OCI-LY7 (cell line): ENCODE measurements at regions not wholly inside any gene's neighbourhood (a gene's known extent, or its start where the extent isn't known, plus 50 kb on each side); places are given as distances from the start of the nearest gene placed in this dataset.

Experiments used
- BruUV-seq: library from RNA; stranded (reverse); fragments of 400-500 nt; replicated peaks from 2 replicates; lab custom pipeline; 2021; lab: Mats Ljungman, UMichigan
- CTCF ChIA-PET: fragments of 300-600 bp; sonication (Branson Sonifier 250); formaldehyde crosslinking; loops from one replicate; lab custom pipeline; 2022; ENCODE audit warnings: antibody characterized with exemption; ENCODE audit not compliant: unreplicated experiment; lab: Charles Lee
- POLR2A ChIA-PET: fragments of 300-600 bp; sonication (Branson Sonifier 250); formaldehyde crosslinking; loops from one replicate; lab custom pipeline; 2022; ENCODE audit warnings: antibody characterized with exemption; lab: Charles Lee
- DNase-seq: peaks from one replicate; pipeline ENCODE4 v3.0.0-alpha.2; 2015; ENCODE audit warnings: low spot score
- H2AFZ ChIP-seq: fragments of 200-600 bp; sonication (generic), shearing (Covaris generic); 2 replicates; pipeline ENCODE4 v1.6.1; 2014; ENCODE audit warnings: mild to moderate bottlenecking, antibody characterized with exemption, low read length, moderate library complexity
- H3K27ac ChIP-seq: fragments of 200-600 bp; sonication (generic); 2 replicates; pipeline ENCODE4 v1.5.1; 2014; ENCODE audit warnings: mixed run types, low read depth, mild to moderate bottlenecking, moderate library complexity, low read length, inconsistent platforms; ENCODE audit not compliant: poor library complexity, severe bottlenecking
- H3K36me3 ChIP-seq: fragments of 200-600 bp; sonication (generic); 2 replicates; pipeline ENCODE4 v1.6.1; 2014; ENCODE audit warnings: mild to moderate bottlenecking, antibody characterized with exemption, low read length, moderate library complexity, mixed read lengths; ENCODE audit not compliant: insufficient read depth
- H3K4me1 ChIP-seq: fragments of 200-600 bp; sonication (generic); 2 replicates; pipeline ENCODE4 v1.5.1; 2014; ENCODE audit warnings: mild to moderate bottlenecking, low read length; ENCODE audit not compliant: insufficient read depth, poor library complexity, severe bottlenecking
- H3K4me2 ChIP-seq: fragments of 200-600 bp; sonication (generic); 2 replicates; pipeline ENCODE4 v1.6.1; 2014; ENCODE audit warnings: mild to moderate bottlenecking, low read length
- H3K4me3 ChIP-seq: fragments of 200-600 bp; sonication (generic); 2 replicates; pipeline ENCODE4 v1.5.1; 2014; ENCODE audit warnings: mild to moderate bottlenecking, low read depth, low read length; ENCODE audit not compliant: poor library complexity, severe bottlenecking
- H3K79me2 ChIP-seq: fragments of 200-600 bp; sonication (generic); 2 replicates; pipeline ENCODE4 v1.6.1; 2016; ENCODE audit warnings: low read depth, mild to moderate bottlenecking, low read length, moderate library complexity, mixed read lengths; ENCODE audit not compliant: insufficient read depth
- H3K9me2 ChIP-seq: fragments of 200-600 bp; sonication (generic); 2 replicates; pipeline ENCODE4 v1.6.1; 2016; ENCODE audit warnings: mild to moderate bottlenecking, low read length, mixed read lengths; ENCODE audit not compliant: insufficient read depth
- H3K9me3 ChIP-seq: fragments of 200-600 bp; sonication (generic); 2 replicates; pipeline ENCODE4 v1.6.1; 2014; ENCODE audit warnings: mild to moderate bottlenecking, mixed run types, low read length, mixed read lengths
- H4K20me1 ChIP-seq: fragments of 200-600 bp; sonication (generic); 2 replicates; pipeline ENCODE4 v1.6.1; 2014; ENCODE audit warnings: mild to moderate bottlenecking, antibody characterized with exemption, low read length, moderate library complexity, mixed read lengths; ENCODE audit not compliant: insufficient read depth
- EZH2phosphoT487 ChIP-seq: fragments of 200-600 bp; sonication (generic); IDR thresholded peaks from 2 replicates; pipeline ENCODE4 v1.6.1; 2018; ENCODE audit warnings: low read depth, borderline replicate concordance, mild to moderate bottlenecking, mixed run types, antibody characterized with exemption, low read length, moderate library complexity, mixed read lengths
- intact Hi-C: fragments of 100-400 bp; cut with micrococcal nuclease; formaldehyde crosslinking; loops from one replicate; pipeline ENCODE4 v1.10.0; 2022; ENCODE audit not compliant: unreplicated experiment
- TF ChIP-seq, protein P1 (sequence below): fragments of 200-600 bp; sonication (generic); conservative IDR thresholded peaks from 2 replicates; pipeline ENCODE4 v1.5.1; 2014; ENCODE audit warnings: mild to moderate bottlenecking, antibody characterized with exemption, low read length, moderate library complexity, mixed read lengths

DNA sequence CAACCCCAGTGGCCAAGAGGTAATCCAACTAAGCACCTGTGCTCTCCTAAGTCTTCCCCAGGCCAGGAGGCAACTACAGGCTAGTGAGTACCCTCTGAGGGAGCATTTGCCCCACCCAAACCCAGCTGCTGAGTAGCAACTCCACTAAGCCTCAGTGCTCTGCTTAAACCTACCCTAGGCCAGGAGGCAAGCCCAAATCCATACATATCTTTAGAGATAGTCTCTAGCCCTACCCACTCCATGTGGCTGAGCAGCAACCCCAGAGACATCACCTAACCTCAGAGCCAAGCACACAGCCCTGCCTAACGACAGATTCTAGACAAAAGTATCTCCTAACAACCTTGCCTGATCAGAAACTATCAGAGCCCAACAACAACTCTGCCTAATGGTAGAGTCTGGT lies 132.8 kb upstream of the TTC14 start:
- Histone ChIP-seq H2AFZ (no peak overlapping the region), H3K27ac (no peak overlapping the region), H3K4me1 (no peaks in the 10 kb centered on the region), H3K36me3 (no peaks in the 10 kb centered on the region), H4K20me1 (no peaks in the 10 kb centered on the region), H3K9me3 (no peaks in the 10 kb centered on the region), H3K4me3 (no peak overlapping the region), H3K4me2 (no peak overlapping the region), H3K79me2 (no peaks in the 10 kb centered on the region), H3K9me2 (no peaks in the 10 kb centered on the region)
- ChIA-PET POLR2A (no interaction called here), CTCF (interaction anchor here (0.5 kb wide), 1 partner anchor 1002 kb away, joined by 4 read pairs; no protein-coding TSS in a partner anchor)
- intact Hi-C loops: no loop called here
- DNase-seq: no peak
- BruUV-seq: no TSS peak
- TF ChIP-seq EZH2phosphoT487: no peak
- TF ChIP-seq, protein P1, sequence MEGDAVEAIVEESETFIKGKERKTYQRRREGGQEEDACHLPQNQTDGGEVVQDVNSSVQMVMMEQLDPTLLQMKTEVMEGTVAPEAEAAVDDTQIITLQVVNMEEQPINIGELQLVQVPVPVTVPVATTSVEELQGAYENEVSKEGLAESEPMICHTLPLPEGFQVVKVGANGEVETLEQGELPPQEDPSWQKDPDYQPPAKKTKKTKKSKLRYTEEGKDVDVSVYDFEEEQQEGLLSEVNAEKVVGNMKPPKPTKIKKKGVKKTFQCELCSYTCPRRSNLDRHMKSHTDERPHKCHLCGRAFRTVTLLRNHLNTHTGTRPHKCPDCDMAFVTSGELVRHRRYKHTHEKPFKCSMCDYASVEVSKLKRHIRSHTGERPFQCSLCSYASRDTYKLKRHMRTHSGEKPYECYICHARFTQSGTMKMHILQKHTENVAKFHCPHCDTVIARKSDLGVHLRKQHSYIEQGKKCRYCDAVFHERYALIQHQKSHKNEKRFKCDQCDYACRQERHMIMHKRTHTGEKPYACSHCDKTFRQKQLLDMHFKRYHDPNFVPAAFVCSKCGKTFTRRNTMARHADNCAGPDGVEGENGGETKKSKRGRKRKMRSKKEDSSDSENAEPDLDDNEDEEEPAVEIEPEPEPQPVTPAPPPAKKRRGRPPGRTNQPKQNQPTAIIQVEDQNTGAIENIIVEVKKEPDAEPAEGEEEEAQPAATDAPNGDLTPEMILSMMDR: no peak

DNA sequence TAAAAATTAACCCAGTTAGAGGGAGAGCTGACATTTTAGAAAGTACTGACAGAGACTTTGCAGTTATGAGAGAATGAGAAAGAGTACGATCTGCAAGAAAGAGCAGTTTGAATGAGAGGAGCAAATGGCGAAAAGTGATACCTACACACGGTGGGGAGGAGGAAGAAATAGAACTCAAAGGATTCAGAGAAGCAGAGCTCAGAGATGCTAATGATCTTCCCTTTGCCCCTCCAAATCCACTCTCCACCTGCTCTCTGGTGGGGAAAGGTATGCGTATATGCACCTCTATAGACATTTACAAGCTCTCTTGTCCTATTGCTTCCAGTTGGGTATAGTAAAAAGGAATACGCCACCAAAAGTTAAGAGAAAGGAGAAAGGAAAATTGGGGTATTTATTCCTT lies 123.3 kb upstream of the TTC14 start:
- H3K9me3 ChIP-seq: no peaks in the 10 kb centered on the region
- intact Hi-C loops: no loop called here
- no peaks in the 10 kb centered on the region for H3K9me2 ChIP-seq
- no peaks in the 10 kb centered on the region for H3K4me1 ChIP-seq
- POLR2A ChIA-PET: interaction anchor here (0.8 kb wide), 1 partner anchor 14 kb away, joined by 3 read pairs; no protein-coding TSS in a partner anchor
- no peak overlapping the region for H2AFZ ChIP-seq
- H4K20me1 ChIP-seq: no peaks in the 10 kb centered on the region
- no peaks in the 10 kb centered on the region for H3K79me2 ChIP-seq
- no peak for DNase-seq
- H3K4me3 ChIP-seq: no peak overlapping the region
- CTCF ChIA-PET: no interaction called here
- no peak for TF ChIP-seq EZH2phosphoT487
- TF ChIP-seq, protein P1: no peak
- H3K27ac ChIP-seq: no peak overlapping the region
- H3K36me3 ChIP-seq: no peaks in the 10 kb centered on the region
- no TSS peak for BruUV-seq
- H3K4me2 ChIP-seq: no peak overlapping the region

DNA sequence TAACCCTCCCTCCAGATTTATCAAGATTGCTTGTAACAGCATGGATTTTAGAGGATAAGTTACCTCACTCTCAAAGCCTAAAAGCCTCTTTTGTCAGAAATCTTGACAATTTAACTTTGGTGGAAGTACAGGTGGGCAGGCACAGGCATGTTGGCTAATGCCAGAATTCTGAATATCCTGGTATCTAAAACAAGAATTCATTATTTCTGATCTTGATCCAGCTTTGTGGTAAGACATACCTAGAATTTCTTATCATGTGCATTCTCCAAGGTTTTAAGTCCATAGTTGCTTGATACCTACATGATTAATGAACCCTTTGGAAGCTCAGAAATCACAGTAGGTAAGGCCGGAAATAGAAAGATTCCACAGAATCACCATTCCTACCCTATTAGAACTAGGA lies 109.9 kb upstream of the TTC14 start:
- ChIA-PET POLR2A (interaction anchor here (0.6 to 0.8 kb wide), 3 partner anchors 13 to 79 kb away, joined by 3 read pairs; no protein-coding TSS in a partner anchor), CTCF (no interaction called here)
- no peak for DNase-seq
- no peaks in the 10 kb centered on the region for H3K36me3 ChIP-seq
- no peaks in the 10 kb centered on the region for H3K9me2 ChIP-seq
- no TSS peak for BruUV-seq
- no peaks in the 10 kb centered on the region for H3K4me1 ChIP-seq
- H3K4me3 ChIP-seq: no peak overlapping the region
- no peak overlapping the region for H2AFZ ChIP-seq
- no peaks in the 10 kb centered on the region for H3K9me3 ChIP-seq
- TF ChIP-seq, protein P1: no peak
- TF ChIP-seq EZH2phosphoT487: no peak
- intact Hi-C loops: no loop called here
- no peaks in the 10 kb centered on the region for H3K79me2 ChIP-seq
- H3K4me2 ChIP-seq: no peak overlapping the region
- no peaks in the 10 kb centered on the region for H4K20me1 ChIP-seq
- no peak overlapping the region for H3K27ac ChIP-seq
